NAMALWA (cell line): ENCODE measurements at regions not wholly inside any gene's neighbourhood (a gene's known extent, or its start where the extent isn't known, plus 50 kb on each side); places are given as distances from the start of the nearest gene placed in this dataset.
"Not testable (repeated sequence)": the region's sequence is repeated elsewhere in the genome, so short reads cannot be mapped to it uniquely, and the experiment has no call there.

Source experiments
- DNase-seq: peaks from one replicate; pipeline ENCODE4 v3.0.0-alpha.2; 2015; ENCODE audit warnings: low spot score

GRCh38 chr5:152178350-152178699 is 226.8 kb downstream of the NMUR2 start:
- DNase-seq = no peak

- DNase-seq = no peak
Observed at GRCh38 chr5:152177626-152178349, 227.3 kb downstream of the NMUR2 start.

- DNase-seq = no peak
Observed at GRCh38 chr5:152171888-152172287, 233.2 kb downstream of the NMUR2 start.

- no peak for DNase-seq
Observed at GRCh38 chr5:152170350-152170749, 234.7 kb downstream of the NMUR2 start.

- DNase-seq = peak; percentile 2
Observed at GRCh38 chr5:152164860-152165259, 240.2 kb upstream of the GLRA1 start.

GRCh38 chr5:152159894-152160293 is 235.2 kb upstream of the GLRA1 start:
- DNase-seq = not testable (repeated sequence)

- not testable (repeated sequence) for DNase-seq
Observed at GRCh38 chr5:152154452-152154851, 229.8 kb upstream of the GLRA1 start.

- DNase-seq = no peak
Observed at GRCh38 chr5:152151940-152152339, 227.3 kb upstream of the GLRA1 start.

GRCh38 chr5:152151113-152151512 is 226.5 kb upstream of the GLRA1 start:
- no peak for DNase-seq

- no peak for DNase-seq
Observed at GRCh38 chr5:152147286-152147685, 222.6 kb upstream of the GLRA1 start.

- DNase-seq = no peak
Observed at GRCh38 chr5:152146566-152146965, 221.9 kb upstream of the GLRA1 start.

- no peak for DNase-seq
Observed at GRCh38 chr5:152144556-152144955, 219.9 kb upstream of the GLRA1 start.

GRCh38 chr5:152144030-152144429 is 219.4 kb upstream of the GLRA1 start:
- no peak for DNase-seq

GRCh38 chr5:152142840-152143469 is 218.3 kb upstream of the GLRA1 start:
- DNase-seq = peak; percentile 66

GRCh38 chr5:152140347-152140746 is 215.7 kb upstream of the GLRA1 start:
- DNase-seq = no peak

- DNase-seq = no peak
Observed at GRCh38 chr5:152137063-152137462, 212.4 kb upstream of the GLRA1 start.

GRCh38 chr5:152136321-152136720 is 211.7 kb upstream of the GLRA1 start:
- no peak for DNase-seq

- DNase-seq = no peak
Observed at GRCh38 chr5:152135827-152136226, 211.2 kb upstream of the GLRA1 start.

GRCh38 chr5:152125661-152126205 is 201.1 kb upstream of the GLRA1 start:
- no peak for DNase-seq

- no peak for DNase-seq
Observed at GRCh38 chr5:152124409-152125041, 199.9 kb upstream of the GLRA1 start.

GRCh38 chr5:152118676-152119470 is 194.2 kb upstream of the GLRA1 start:
- DNase-seq = no peak

GRCh38 chr5:152116934-152117333 is 192.3 kb upstream of the GLRA1 start:
- DNase-seq = no peak
